Astrocyte (in vitro differentiated cells and primary cell): ENCODE measurements at regions not wholly inside any gene's neighbourhood (a gene's known extent, or its start where the extent isn't known, plus 50 kb on each side); places are given as distances from the start of the nearest gene placed in this dataset.
"Not testable (repeated sequence)": the region's sequence is repeated elsewhere in the genome, so short reads cannot be mapped to it uniquely, and the experiment has no call there.

Source experiments
- DNase-seq: peaks from one replicate; pipeline ENCODE4 v3.0.0-alpha.2; 2010; ENCODE audit warnings: low read depth
- FAIRE-seq: peaks from 2 replicates; lab custom pipeline; 2011; peaks lifted over from hg19 to GRCh38; lab: Jason Lieb, UNC
- H2AFZ ChIP-seq: 2 replicates; pipeline ENCODE4 v1.6.0; 2012; ENCODE audit warnings: low read depth, low read length, inconsistent platforms
- H3K27ac ChIP-seq: 2 replicates; pipeline ENCODE4 v1.5.1; 2011; ENCODE audit warnings: low read depth, low read length, inconsistent platforms
- H3K27me3 ChIP-seq: 2 replicates; pipeline ENCODE4 v1.6.0; 2011; ENCODE audit warnings: low read length, inconsistent platforms; ENCODE audit not compliant: insufficient read depth
- H3K36me3 ChIP-seq: 2 replicates; pipeline ENCODE4 v1.5.1; 2011; ENCODE audit warnings: low read length, inconsistent platforms; ENCODE audit not compliant: insufficient read depth
- H3K4me1 ChIP-seq: 2 replicates; pipeline ENCODE4 v1.5.1; 2011; ENCODE audit warnings: low read length, inconsistent platforms; ENCODE audit not compliant: insufficient read depth
- H3K4me2 ChIP-seq: 2 replicates; pipeline ENCODE4 v1.6.0; 2012; ENCODE audit warnings: low read length, inconsistent platforms
- H3K4me3 ChIP-seq: 2 replicates; pipeline ENCODE4 v1.5.1; 2011; ENCODE audit warnings: low read depth, mild to moderate bottlenecking, low read length, inconsistent platforms; ENCODE audit not compliant: insufficient read depth
- H3K79me2 ChIP-seq: 2 replicates; pipeline ENCODE4 v1.6.0; 2012; ENCODE audit warnings: mild to moderate bottlenecking, low read length, inconsistent platforms; ENCODE audit not compliant: insufficient read depth
- H3K9ac ChIP-seq: 2 replicates; pipeline ENCODE4 v1.6.0; 2012; ENCODE audit warnings: mild to moderate bottlenecking, low read length, inconsistent platforms
- H3K9me3 ChIP-seq: 2 replicates; pipeline ENCODE4 v1.5.1; 2012; ENCODE audit warnings: low read depth, mild to moderate bottlenecking, low read length, inconsistent platforms; ENCODE audit not compliant: insufficient read depth
- H4K20me1 ChIP-seq: 2 replicates; pipeline ENCODE4 v1.6.0; 2012; ENCODE audit warnings: low read length, inconsistent platforms; ENCODE audit not compliant: insufficient read depth
- H3K27ac Mint-ChIP-seq: one replicate; pipeline ENCODE4 v1.8.0; 2021; ENCODE audit warnings: mild to moderate bottlenecking, mixed read lengths; ENCODE audit not compliant: unreplicated experiment
- H3K27me3 Mint-ChIP-seq: one replicate; pipeline ENCODE4 v1.8.0; 2021; ENCODE audit warnings: low read depth, mixed read lengths; ENCODE audit not compliant: unreplicated experiment
- H3K36me3 Mint-ChIP-seq: one replicate; pipeline ENCODE4 v1.8.0; 2021; ENCODE audit warnings: low read depth, mixed read lengths; ENCODE audit not compliant: unreplicated experiment
- H3K4me1 Mint-ChIP-seq: one replicate; pipeline ENCODE4 v1.8.0; 2021; ENCODE audit warnings: low read depth, mixed read lengths; ENCODE audit not compliant: unreplicated experiment
- H3K4me3 Mint-ChIP-seq: one replicate; pipeline ENCODE4 v1.8.0; 2021; ENCODE audit warnings: mild to moderate bottlenecking, moderate library complexity, mixed read lengths; ENCODE audit not compliant: unreplicated experiment
- H3K9me3 Mint-ChIP-seq: one replicate; pipeline ENCODE4 v1.8.0; 2021; ENCODE audit warnings: mild to moderate bottlenecking, mixed read lengths; ENCODE audit not compliant: unreplicated experiment
- CTCF ChIP-seq: IDR thresholded peaks from 2 replicates; pipeline ENCODE4 v1.5.1; 2011; ENCODE audit warnings: low read depth, mild to moderate bottlenecking, inconsistent platforms, low read length, moderate library complexity; ENCODE audit not compliant: insufficient read depth
- EZH2 ChIP-seq: IDR thresholded peaks from 2 replicates; pipeline ENCODE4 v1.6.1; 2012; ENCODE audit warnings: mild to moderate bottlenecking, low read length, inconsistent platforms; ENCODE audit not compliant: insufficient read depth

- H3K36me3 Mint-ChIP-seq, H3K4me1 ChIP-seq, FAIRE-seq, H3K9me3 ChIP-seq, H3K27ac ChIP-seq, H3K36me3 ChIP-seq, H3K4me2 ChIP-seq, H3K27ac Mint-ChIP-seq, H3K9ac ChIP-seq, H3K4me1 Mint-ChIP-seq, H3K27me3 ChIP-seq, H2AFZ ChIP-seq, H3K4me3 Mint-ChIP-seq, H4K20me1 ChIP-seq, H3K27me3 Mint-ChIP-seq, H3K4me3 ChIP-seq, H3K79me2 ChIP-seq, DNase-seq: not testable (repeated sequence)
- peaks cover 26% of the 10 kb centered on the region for H3K9me3 Mint-ChIP-seq
Measured at GRCh38 chr16:10294153-10294552, 91.7 kb upstream of the ATF7IP2 start.

- Histone ChIP-seq H3K27me3 (no peaks in the 10 kb centered on the region), H3K4me2 (no peak overlapping the region), H3K36me3 (no peaks in the 10 kb centered on the region), H3K4me3 (no peak overlapping the region), H3K79me2 (no peaks in the 10 kb centered on the region), H4K20me1 (no peaks in the 10 kb centered on the region), H3K9ac (no peak overlapping the region), H3K27ac (no peak overlapping the region), H3K4me1 (no peaks in the 10 kb centered on the region), H2AFZ (no peak overlapping the region), H3K9me3 (no peaks in the 10 kb centered on the region)
- no peaks in the 10 kb centered on the region for H3K36me3 Mint-ChIP-seq
- no peak overlapping the region for H3K27ac Mint-ChIP-seq
- FAIRE-seq = no peak
- no peak for DNase-seq
- H3K9me3 Mint-ChIP-seq = peaks cover 16% of the 10 kb centered on the region
- no peaks in the 10 kb centered on the region for H3K27me3 Mint-ChIP-seq
- TF ChIP-seq EZH2 = no peak
- no peak for TF ChIP-seq CTCF
- no peak overlapping the region for H3K4me3 Mint-ChIP-seq
- H3K4me1 Mint-ChIP-seq = no peaks in the 10 kb centered on the region
Measured at GRCh38 chr16:10296956-10297340, 88.9 kb upstream of the ATF7IP2 start.

- Histone ChIP-seq H3K9me3 (no peaks in the 10 kb centered on the region), H3K9ac (no peak overlapping the region), H3K4me2 (no peak overlapping the region), H2AFZ (no peak overlapping the region), H3K4me3 (no peak overlapping the region), H3K27ac (no peak overlapping the region), H3K79me2 (no peaks in the 10 kb centered on the region), H4K20me1 (no peaks in the 10 kb centered on the region), H3K27me3 (no peaks in the 10 kb centered on the region), H3K4me1 (no peaks in the 10 kb centered on the region), H3K36me3 (no peaks in the 10 kb centered on the region)
- H3K27me3 Mint-ChIP-seq = no peaks in the 10 kb centered on the region
- FAIRE-seq = no peak
- no peak for DNase-seq
- peaks cover 16% of the 10 kb centered on the region for H3K9me3 Mint-ChIP-seq
- no peak overlapping the region for H3K27ac Mint-ChIP-seq
- H3K4me1 Mint-ChIP-seq = no peaks in the 10 kb centered on the region
- no peak for TF ChIP-seq EZH2
- no peak for TF ChIP-seq CTCF
- H3K36me3 Mint-ChIP-seq = no peaks in the 10 kb centered on the region
- no peak overlapping the region for H3K4me3 Mint-ChIP-seq
Measured at GRCh38 chr16:10297341-10298006, 88.4 kb upstream of the ATF7IP2 start.
